Thyroid gland (tissue), 4 donors: ENCODE measurements at regions not wholly inside any gene's neighbourhood (a gene's known extent, or its start where the extent isn't known, plus 50 kb on each side); places are given as distances from the start of the nearest gene placed in this dataset.

ENCODE experiments used
- POLR2A ChIP-seq, 2 donors: fragments of 450-650 bp; IDR thresholded peaks; one replicate each; pipeline ENCODE4 v1.6.1; 2017; ENCODE audit warnings: antibody characterized with exemption in 2 of 2, mild to moderate bottlenecking in 2 of 2, moderate library complexity in 1 of 2
- TF ChIP-seq, protein P1 (sequence below), 6 experiments: fragments of 200-600 bp in 3 of 6; fragments of 450-650 bp in 3 of 6; sonication (generic) in 3 of 6; IDR thresholded peaks; one replicate each; pipeline ENCODE4 v1.5.1; 2016 to 2019; ENCODE audit warnings: antibody characterized with exemption in 6 of 6, mild to moderate bottlenecking in 2 of 6, inconsistent platforms in 1 of 6, moderate library complexity in 1 of 6

DNA sequence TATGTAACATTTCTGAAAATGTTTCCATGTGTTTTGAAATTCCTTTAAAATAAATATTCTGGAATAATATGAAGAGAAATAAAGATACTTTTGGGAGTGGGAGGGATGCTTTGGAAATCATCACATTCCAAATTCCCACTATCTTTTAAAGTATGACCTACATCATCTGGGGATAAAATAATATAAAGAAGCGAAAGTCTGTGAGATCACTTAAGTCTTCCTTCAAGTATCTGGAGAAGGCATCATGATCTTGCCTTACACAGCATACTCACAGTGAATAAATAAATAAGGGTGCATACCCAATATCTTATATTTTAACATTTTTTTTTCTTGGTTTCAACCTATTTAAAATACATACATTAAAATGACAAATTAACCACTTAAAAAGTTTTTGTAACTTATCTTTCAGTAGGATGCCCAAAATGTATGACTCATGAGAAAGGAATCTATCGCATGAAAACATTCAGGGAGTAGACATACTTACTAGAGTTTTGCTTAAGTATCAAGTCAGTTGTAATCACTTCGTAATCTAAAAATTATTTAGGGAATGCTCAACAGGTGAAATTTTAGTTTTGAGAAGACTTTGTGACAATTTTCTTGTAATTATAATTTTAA, 248.3 kb upstream of the COL3A1 start:
- TF ChIP-seq, protein P1, sequence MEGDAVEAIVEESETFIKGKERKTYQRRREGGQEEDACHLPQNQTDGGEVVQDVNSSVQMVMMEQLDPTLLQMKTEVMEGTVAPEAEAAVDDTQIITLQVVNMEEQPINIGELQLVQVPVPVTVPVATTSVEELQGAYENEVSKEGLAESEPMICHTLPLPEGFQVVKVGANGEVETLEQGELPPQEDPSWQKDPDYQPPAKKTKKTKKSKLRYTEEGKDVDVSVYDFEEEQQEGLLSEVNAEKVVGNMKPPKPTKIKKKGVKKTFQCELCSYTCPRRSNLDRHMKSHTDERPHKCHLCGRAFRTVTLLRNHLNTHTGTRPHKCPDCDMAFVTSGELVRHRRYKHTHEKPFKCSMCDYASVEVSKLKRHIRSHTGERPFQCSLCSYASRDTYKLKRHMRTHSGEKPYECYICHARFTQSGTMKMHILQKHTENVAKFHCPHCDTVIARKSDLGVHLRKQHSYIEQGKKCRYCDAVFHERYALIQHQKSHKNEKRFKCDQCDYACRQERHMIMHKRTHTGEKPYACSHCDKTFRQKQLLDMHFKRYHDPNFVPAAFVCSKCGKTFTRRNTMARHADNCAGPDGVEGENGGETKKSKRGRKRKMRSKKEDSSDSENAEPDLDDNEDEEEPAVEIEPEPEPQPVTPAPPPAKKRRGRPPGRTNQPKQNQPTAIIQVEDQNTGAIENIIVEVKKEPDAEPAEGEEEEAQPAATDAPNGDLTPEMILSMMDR (IDR thresholded peaks at IDR 0.05) = no peak
- TF ChIP-seq POLR2A (IDR thresholded peaks at IDR 0.05) = no peak
